GM12878 (cell line): ENCODE measurements at regions not wholly inside any gene's neighbourhood (a gene's known extent, or its start where the extent isn't known, plus 50 kb on each side); places are given as distances from the start of the nearest gene placed in this dataset.

Experiments
- BCL3 ChIP-seq: IDR thresholded peaks from 2 replicates; pipeline ENCODE4 v1.6.1; 2011; ENCODE audit warnings: borderline replicate concordance, low read depth, mild to moderate bottlenecking, moderate library complexity, low read length; ENCODE audit not compliant: insufficient read depth, poor library complexity, severe bottlenecking
- CTCF ChIP-seq, 3 experiments: IDR thresholded peaks in 2 of 3; conservative IDR thresholded peaks in 1 of 3; 2 replicates each; pipeline ENCODE4 v1.5.1; 2011; ENCODE audit warnings: low read depth in 3 of 3, low read length in 3 of 3, mild to moderate bottlenecking in 3 of 3, control low read depth in 2 of 3, moderate library complexity in 2 of 3, inconsistent platforms in 1 of 3, mixed read lengths in 1 of 3; ENCODE audit not compliant: control insufficient read depth in 2 of 3, insufficient read depth in 1 of 3; ENCODE audit errors: extremely low read depth in 1 of 3
- EP300 ChIP-seq, 2 experiments: fragments of 150-350 bp in 1 of 2; IDR thresholded peaks; 2 replicates each; pipeline ENCODE4 v1.6.1; 2011 to 2012; ENCODE audit warnings: low read depth in 2 of 2, low read length in 2 of 2, borderline replicate concordance in 1 of 2, improper control_type of control experiment in 1 of 2, inconsistent platforms in 1 of 2; ENCODE audit not compliant: control insufficient read depth in 1 of 2
- EZH2 ChIP-seq: IDR thresholded peaks from 2 replicates; pipeline ENCODE4 v1.6.1; 2012; ENCODE audit warnings: low read depth, mild to moderate bottlenecking, control low read depth, inconsistent platforms, low read length, borderline replicate concordance; ENCODE audit not compliant: control insufficient read depth
- NBN ChIP-seq: fragments of 450-650 bp; IDR thresholded peaks from 2 replicates; pipeline ENCODE4 v1.6.1; 2016
- NR2C2 ChIP-seq: IDR thresholded peaks from 2 replicates; pipeline ENCODE4 v1.6.1; 2011; ENCODE audit warnings: borderline replicate concordance, low read depth; ENCODE audit not compliant: control insufficient read depth, insufficient read length
- POU2F2 ChIP-seq: IDR thresholded peaks from 3 replicates; pipeline ENCODE4 v1.6.1; 2011; ENCODE audit warnings: low read depth, mild to moderate bottlenecking, low read length, borderline replicate concordance
- RAD21 ChIP-seq: IDR thresholded peaks from 2 replicates; pipeline ENCODE4 v1.6.1; 2011; ENCODE audit warnings: mild to moderate bottlenecking, low read depth, low read length, moderate library complexity; ENCODE audit not compliant: insufficient read depth
- REST ChIP-seq: IDR thresholded peaks from 2 replicates; pipeline ENCODE4 v1.6.1; 2012; ENCODE audit warnings: mild to moderate bottlenecking, low read depth, low read length
- TCF7 ChIP-seq: IDR thresholded peaks from 2 replicates; pipeline ENCODE4 v1.6.1; 2014; ENCODE audit warnings: antibody characterized with exemption, borderline replicate concordance
- ZBED1 ChIP-seq: IDR thresholded peaks from 2 replicates; pipeline ENCODE4 v1.6.1; 2016; ENCODE audit warnings: borderline replicate concordance
- ZSCAN29 ChIP-seq: fragments of 450-650 bp; IDR thresholded peaks from 2 replicates; pipeline ENCODE4 v1.6.1; 2017; ENCODE audit warnings: mild to moderate bottlenecking, moderate library complexity

- TF ChIP-seq RAD21 (no peak), ZBED1 (no peak), NBN (no peak), ZSCAN29 (no peak), TCF7 (no peak), POU2F2 (no peak), CTCF (IDR thresholded peaks at IDR 0.05 in 2 of 3, conservative IDR thresholded peaks at IDR 0.05 in 1 of 3; ENCODE audit: control insufficient read depth in 2 of 3, extremely low read depth in 1 of 3, insufficient read depth in 1 of 3, low read depth in 3 of 3, low read length in 3 of 3) (no peak), EP300 (IDR thresholded peaks at IDR 0.05; ENCODE audit: borderline replicate concordance in 1 of 2, control insufficient read depth in 1 of 2, low read depth in 2 of 2, low read length in 2 of 2) (no peak), EZH2 (no peak), NR2C2 (no peak), REST (no peak), BCL3 (no peak)
These were observed 133.7 kb upstream of the TENT5A start for GRCh38 chr6:81886157-81886556.
